Umbilical cord (tissue), 1 donor: ENCODE measurements at regions not wholly inside any gene's neighbourhood (a gene's known extent, or its start where the extent isn't known, plus 50 kb on each side); places are given as distances from the start of the nearest gene placed in this dataset.
"Not testable (repeated sequence)": the region's sequence is repeated elsewhere in the genome, so short reads cannot be mapped to it uniquely, and the experiment has no call there.

Experiments used
- DNase-seq: peaks from one replicate; pipeline ENCODE4 v3.0.0-alpha.2; 2015; ENCODE audit warnings: low spot score

DNA sequence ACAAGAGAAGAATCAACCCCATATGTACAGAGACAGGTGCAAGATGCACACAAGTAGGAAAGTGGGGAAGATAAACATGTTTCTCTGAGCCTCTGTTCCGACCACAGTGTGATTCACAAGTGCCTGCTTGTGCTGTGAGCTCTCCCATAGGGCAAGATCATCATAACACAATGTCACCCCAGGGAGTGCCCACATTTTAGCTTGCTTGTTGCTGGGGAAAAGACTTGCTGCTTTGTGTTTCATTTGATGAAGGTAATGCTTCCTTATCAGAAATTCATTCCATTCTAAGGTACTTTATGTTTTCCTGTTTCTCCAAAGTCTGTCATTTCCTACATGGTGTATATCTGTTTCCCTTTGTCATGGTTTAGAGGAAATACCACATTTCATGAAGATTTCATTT, 304.5 kb upstream of the DIPK2B start:
- no peak for DNase-seq

DNA sequence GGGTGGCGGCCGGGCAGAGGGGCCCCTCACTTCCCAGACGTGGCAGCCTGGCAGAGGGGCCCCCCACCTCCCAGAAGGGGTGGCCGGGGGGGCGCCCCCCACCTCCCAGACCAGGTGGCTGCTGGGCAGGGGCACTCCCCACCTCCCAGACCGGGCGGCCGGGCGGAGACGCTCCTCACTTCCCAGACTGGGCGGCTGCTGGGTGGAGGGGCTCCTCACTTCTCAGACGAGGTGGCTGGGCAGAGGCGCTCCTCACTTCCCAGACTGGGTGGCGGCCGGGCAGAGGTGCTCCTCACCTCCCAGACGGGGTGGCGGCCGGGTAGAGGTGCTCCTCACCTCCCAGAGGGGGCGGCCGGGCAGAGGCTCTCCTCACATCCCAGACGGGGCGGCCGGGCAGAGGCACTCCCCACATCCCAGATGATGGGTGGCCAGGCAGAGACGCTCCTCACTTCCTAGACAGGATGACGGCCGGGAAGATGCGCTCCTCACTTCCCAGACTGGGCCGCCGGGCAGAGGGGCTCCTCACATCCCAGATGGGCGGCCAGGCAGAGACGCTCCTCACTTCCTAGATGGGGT, 303.2 kb upstream of the DIPK2B start:
- DNase-seq, result not testable (repeated sequence)

DNA sequence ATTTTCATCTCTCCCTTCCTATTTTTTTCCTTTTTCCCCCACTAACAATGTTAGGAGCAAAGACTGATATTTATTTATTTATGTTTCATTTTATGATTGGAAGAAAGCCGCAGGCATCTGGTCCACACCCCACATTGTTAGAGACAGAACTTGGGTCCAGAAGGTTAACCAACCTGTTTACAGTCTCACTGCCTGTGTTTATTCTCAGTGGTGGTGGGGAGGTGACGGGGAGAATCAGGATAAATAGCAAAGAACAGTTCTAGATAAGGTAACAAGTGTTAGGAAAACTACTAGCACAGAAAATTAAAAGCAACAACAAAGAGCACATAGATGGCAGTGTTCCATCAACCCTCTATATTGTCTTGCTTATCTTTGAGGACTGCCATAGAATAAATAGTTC, 301.7 kb upstream of the DIPK2B start:
- DNase-seq, result no peak

DNA sequence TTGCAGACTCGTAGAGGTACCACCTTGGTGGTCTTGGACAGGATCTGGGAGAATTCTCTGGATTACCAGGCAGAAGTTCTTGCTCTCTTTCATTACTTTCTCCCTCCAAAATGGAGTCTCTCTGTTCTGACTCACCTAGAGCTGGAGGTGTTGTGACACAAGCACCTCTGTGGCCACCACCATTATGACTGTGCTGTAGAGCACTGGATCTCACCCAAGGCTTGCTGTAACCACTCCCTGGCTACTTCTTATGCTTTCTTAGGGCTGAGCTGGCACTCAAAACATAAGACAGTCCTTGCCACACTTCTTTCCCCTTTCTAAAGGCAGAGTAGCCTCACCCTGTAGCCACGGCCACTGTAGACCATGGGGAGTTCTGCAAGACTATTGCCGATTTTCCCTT, 296.6 kb upstream of the DIPK2B start:
- no peak for DNase-seq

DNA sequence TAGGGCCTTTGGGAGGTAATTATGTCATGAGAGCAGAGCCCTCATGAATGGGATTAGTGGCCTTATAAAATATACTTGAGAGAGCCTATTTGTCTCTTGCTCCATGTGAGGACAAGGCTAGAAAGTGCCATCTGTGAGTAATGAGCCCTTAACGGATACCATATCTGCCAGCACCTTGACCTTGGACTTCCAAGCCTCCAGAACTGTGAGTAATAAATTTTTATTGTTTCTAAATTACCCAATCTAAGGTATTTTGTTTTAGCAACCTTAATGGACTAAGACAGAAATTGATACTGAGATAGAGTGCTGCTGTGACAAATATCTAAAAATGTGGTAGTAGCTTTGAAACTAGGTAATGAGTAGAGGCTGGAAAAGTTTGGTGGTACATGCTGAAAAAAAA, 285.0 kb upstream of the DIPK2B start:
- DNase-seq, result no peak

DNA sequence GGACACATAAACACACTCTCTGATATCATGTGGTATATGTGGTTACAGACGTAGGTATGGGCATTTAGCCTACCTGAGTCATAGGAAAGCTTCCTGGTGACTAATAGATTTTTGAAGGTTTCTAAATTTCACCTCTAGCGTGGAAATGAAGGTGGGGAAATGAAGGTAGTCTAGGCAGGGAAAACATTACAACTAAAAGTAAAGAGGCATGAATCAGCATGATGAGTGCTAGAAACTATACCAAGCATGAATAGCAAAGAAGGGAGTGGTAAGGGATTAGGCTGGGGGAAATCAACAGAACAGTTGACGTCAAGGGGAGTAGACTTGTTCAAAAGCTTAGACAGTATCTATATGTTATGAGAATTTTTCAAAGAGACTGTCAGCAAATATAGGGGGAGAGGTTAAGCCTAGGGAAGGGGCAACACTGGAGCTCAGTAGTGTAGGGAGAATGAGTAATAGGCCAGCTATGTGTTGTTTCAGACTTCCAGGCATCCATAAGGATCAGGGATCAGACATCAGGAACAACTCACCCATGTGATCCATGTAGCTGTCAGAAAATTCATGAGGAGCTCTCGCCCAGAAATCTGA, 279.3 kb upstream of the DIPK2B start:
- DNase-seq, result peak; percentile 76

DNA sequence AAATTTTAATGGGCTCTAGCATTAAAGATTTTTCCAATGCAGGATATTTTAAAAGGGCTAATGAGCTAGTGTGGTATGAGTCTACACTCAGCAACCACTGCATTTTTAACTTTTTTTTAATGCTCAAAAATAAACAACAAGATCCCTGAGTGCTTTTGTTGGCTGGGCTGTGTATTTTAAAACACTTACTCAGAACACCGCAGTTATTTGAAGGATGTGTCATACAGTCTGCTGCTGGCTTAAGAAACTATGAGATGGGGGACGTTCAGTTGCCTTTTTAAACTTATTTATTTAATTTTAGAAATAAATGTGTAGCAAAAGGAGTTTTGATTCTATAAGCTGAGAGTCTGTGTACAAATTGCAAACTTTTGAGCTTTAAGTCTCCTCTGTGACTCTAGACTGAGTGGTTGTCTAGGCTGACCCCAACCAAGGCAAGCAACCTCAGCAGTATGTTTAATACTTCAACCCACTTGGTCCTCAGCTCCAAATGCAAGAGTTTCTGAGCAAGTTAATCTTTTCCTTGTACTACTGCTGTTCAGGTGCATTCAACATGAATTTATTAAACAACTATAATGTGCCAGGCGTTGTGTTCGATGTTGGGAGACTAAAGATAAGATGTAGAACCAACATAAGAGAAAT, 278.6 kb upstream of the DIPK2B start:
- peak; percentile 43 for DNase-seq

DNA sequence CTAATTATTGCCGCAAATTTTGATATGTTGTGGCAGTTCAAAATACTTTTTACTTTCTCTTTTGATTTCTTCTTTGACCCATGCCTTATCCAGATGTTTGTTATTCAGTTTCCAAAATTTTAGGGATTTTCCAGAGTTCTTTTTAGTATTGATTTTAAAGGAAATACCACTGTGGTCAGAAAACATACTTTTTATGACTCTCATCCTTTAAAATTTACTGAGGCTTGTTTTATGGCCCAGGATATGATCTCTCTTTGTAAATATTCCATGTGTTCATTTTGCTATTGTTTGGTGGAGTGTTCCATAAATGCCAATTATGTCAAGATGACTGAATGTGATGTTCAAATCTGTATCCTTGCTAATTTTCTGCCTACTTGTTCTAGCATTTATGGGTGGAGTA, 272.3 kb upstream of the DIPK2B start:
- no peak for DNase-seq

DNA sequence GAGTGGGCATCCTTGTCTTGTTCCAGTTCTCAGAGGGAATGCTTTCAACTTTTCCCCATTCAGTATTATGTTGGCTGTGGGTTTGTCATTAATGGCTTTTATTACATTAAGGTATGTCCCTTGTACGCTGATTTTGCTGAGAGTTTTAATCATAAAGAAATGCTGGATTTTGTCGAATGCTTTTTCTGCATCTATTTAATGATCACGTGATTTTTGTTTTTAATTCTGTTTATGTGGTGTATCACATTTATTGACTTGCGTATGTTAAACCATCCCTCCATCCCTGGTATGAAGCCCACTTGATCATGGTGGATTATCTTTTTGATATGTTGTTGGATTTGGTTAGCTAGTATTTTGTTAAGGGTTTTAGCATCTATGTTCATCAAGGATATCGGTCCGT, 266.9 kb upstream of the DIPK2B start:
- not testable (repeated sequence) for DNase-seq

DNA sequence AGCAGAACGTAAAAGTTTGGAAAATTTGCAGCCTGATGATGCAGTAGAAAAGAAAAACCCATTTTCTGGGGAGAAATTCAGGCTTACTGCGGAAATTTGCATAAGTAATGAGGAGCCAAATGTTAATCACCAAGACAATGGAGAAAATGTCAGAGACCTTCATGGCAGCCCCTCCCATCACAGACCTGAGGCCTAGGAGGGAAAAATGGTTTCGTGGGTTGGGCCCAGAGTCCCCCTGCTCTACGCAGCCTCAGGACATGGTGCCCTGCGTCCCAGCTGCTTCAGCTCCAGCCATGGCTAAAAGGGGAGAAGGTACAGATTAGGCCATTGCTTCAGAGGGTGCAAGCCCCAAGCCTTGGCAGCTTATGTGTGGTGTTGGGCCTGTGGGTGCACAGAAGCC, 255.1 kb upstream of the DIPK2B start:
- not testable (repeated sequence) for DNase-seq

DNA sequence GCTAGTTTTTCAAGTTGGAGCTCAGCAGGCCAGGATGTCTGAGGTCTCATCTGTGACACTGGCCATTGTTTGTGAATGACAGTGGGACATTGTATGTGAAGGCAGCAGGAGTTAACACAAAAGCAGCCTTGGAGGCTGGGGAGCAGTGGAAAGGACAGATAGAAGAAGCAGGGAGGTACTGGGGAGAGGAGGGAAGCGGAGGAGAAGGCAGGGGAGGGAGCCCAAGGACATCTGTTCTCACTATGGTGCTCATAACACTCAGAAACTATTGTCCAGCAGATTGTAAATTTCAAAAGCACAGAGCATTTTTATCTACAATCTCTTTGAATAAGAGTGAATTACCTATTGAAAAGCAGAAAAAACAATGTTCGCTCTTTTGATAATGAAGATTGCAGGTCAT, 253.6 kb upstream of the DIPK2B start:
- no peak for DNase-seq

DNA sequence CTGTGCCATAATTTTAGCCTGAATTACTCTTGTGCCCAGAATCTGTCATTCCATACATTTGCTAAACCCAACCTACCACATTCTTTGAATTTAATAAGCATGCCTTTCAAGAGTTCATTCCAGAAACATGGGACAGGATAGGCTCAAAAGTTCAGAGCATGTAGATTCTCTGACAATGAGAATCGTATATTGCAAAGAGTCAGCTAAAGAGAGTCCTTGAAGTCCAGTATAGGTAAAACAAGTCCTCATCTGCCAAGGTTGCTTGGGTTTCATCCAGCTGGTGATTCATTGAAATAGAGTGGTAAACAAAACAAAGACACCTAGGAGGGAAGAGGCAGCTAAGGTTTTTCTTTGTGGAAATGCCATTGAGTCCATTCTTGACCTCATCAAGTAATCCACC, 249.3 kb upstream of the DIPK2B start:
- DNase-seq, result peak; percentile 20

DNA sequence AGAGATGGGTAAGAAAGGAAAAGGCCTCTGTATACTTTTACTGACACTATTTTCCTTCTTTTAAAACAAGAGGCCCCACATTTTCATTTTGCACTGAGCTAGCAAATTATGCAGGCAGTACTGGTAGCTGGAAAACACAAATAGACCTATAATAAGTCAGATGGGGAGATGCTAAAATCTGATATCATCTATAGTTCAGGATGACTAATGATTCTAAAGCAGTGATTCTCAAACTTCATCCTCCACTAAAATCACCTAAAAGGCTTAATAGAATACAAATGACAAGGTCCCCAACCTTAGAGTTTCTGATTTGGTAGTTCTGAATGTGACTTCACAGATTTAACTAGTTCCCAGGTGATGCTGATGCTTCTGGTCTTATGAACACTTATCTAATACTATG, 247.3 kb upstream of the DIPK2B start:
- no peak for DNase-seq

DNA sequence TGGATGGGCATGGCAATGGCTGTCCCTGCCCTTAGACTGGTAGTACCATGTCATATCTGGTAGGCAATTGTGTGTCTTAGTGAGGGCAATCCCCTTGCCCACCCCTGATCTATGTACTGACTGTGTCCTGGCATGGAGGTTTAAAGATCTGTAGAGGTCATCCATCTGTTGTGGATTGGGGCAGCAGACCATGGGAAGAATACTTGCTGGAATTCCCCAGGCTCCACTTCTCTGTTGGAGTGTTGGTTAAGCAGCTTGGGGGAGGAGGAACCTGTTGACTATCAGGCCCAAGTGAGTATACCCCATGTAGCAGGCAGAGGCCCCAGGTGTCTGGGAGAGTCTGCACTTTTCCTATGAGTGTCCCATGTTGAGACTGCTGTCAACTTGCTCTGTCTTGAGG, 246.7 kb upstream of the DIPK2B start:
- no peak for DNase-seq

DNA sequence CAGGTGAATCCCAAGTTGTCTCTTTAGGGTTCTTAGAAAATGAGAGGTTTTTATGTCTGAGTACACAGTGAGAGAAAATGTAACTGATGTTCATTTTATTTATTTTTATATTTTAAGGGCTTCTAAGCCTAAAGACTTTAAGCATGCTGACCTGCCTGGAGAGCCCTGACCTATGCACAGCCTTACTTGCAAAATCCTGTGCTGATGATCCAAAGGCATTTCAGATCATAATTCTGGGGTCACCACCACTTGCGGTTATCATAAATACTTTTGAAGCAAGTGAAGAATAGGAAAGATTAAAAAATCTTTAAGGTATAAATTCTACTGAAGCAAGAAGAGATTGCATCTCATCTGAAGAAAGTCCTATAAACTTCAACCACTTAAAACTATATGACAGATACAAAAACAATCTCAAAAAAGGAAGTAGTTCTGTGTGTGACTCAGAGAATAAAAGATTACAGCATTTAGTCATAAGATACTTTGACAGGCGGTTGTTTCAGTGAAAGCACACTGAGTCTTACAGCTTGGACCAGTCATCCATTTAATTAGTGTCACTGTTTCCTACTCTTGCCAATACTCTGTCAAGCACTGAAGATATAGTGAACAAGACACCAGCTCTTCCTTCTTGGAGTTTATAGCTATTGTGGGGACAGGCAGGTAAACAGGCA, 245.2 kb upstream of the DIPK2B start:
- DNase-seq, result peak; percentile 65

DNA sequence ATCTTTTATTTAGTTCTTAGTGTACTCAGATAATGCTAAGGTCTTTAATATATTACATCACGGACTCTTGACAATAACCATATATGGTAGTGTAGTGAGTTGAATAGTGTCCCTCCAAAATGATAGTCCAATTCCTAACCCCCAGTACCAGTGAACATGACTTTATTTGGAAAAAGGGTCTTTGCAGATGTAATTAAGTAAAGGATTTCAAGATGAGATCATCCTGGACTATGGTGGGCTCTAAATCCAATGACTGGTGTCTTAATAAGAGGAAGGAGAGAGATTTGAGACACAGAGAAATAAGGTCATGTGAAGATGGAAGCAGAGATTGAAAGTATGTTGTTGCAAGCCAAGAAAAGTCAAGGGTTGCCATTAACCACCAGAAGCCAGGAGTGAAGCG, 236.5 kb upstream of the DIPK2B start:
- DNase-seq, result no peak

DNA sequence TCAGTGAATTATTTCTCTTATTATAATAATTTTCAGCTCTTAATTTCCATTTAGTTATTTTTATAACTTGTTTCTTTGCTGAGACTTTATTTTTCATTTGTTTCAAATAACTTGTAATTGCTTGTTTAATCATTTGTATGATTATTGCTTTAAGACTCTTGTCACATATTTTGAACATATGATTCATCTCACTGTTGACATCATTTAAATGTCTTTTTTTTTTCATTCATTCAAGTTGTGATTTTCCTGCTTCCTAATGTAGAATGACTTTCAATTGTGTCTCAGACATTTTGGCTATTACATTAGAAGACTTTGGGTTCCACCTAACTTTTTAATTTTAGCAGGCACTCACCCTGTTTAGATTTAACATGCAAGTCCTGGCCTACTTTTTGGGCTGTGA, 234.8 kb upstream of the DIPK2B start:
- DNase-seq, result no peak

DNA sequence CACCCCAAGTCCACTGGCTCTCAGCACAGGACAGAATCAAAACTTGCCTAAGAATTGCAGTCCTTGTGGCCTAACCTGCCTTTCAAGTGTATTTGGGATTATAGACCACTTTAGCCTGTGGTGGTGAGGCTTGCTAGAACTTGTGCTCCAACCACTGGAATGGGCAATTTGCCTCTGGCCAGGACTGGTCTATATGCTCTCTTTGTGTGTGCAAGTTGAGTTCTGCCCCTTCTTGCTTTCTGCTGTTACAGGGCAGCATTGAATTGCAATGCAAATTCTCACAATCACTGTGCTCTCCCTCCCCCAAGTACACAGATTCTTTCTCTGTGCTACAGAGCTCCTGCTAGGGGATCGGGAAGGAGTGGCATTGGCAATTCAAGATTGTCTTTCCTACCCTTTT, 233.6 kb upstream of the DIPK2B start:
- no peak for DNase-seq

DNA sequence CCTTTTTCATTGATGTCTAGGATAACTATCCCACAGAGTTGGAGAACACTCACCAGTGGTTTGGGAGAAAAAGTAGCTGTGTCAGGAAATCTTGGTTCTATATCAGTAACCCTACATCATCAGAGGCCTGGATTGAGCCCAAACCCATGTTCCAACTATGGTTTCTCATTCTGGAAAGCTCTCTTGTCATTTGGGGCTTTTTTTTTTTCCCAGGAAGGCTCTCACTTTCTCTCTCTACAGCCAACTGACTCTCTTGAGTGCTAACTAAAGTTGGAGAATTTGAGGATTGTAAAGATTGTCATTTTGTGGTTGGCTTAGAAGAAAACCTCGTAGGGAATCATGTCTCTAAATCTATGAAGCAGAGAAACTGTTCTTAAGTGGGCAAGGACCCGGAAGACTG, 228.2 kb upstream of the DIPK2B start:
- no peak for DNase-seq

DNA sequence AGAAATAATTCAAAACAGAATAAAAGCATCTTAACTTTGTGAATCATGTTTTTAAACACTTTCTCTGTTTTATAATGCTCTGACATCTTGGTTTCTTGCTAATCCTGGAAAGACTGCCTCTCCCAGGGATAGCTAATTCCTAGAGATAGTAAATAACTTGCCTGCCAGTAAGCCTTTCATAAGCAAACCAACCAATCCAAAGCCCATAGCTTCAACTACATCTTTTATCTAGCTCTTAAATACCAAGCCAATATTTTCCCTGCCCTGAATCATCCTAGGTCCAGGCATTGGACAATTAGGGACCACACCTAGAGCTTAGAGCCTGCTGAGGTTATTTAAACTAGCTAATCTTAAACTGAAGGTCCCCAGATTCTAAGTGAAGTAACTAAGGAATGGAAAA, 223.7 kb upstream of the DIPK2B start:
- peak; percentile 86 for DNase-seq

DNA sequence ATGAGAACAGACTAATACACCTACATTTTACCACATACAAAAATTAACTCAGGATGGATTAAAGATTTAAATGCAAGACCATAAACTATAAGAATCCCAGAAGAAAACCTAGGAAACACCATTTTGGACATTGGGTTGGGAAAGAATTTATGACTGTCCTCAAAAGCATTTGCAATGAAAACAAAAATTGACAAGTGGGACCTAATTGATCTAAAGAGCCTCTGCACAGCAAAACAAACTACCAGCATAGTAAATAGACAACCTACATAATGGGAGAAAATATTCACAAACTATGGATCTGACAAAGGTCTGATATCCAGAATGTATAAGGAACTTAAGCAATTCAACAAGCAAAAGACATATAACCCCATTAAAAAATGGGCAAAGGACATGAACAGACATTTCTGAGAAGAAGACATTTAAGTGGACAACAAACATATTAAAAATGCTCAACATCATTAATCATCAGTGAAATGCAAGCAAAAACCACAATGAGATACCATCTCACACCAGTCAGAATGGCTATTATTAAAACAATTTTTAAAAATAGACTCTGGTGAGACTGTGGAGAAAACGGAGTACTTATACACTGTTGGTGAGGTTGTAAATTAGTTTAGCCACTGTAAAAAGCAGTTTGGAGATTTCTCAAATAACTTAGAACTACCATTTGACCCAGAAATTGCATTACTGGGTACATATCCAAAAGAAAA, 221.7 kb upstream of the DIPK2B start:
- DNase-seq, result no peak

DNA sequence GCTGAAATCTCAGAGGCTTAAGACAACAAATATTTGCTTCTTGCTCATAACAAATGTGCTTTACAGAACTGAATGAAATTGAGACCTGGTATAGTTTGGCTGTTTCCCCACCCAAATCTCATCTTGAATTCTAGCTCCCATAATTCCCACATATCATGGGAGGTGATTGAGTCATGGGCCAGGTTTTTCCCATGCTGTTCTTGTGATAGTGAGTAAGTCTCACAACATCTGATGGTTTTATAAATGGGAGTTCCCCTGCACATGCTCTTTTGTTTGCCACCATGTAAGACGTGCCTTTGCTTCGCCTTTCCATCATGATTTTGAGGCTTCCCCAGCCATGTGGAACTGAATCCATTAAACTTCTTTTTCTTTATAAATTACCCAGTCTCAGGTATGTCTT, 221.1 kb upstream of the DIPK2B start:
- no peak for DNase-seq
